IMR-90 (cell line): ENCODE measurements at regions not wholly inside any gene's neighbourhood (a gene's known extent, or its start where the extent isn't known, plus 50 kb on each side); places are given as distances from the start of the nearest gene placed in this dataset.

Experiments
- ATAC-seq: fragments of 200-7000 bp; cut with Tn5 transposase; 2 replicates; pipeline ENCODE4 v1.9.1; 2020; ENCODE audit warnings: low read depth, mild to moderate bottlenecking, moderate library complexity
- BruUV-seq: library from RNA; stranded (reverse); fragments of 400-500 nt; replicated peaks from 2 replicates; lab custom pipeline; 2021; lab: Mats Ljungman, UMichigan
- CTCF ChIA-PET: fragments of 300-600 bp; formaldehyde crosslinking; extraction: SDS; loops from one replicate; lab custom pipeline; 2021; ENCODE audit warnings: antibody characterized with exemption; lab: Yijun Ruan, JAX
- POLR2A ChIA-PET: fragments of 300-600 bp; sonication (Branson Sonifier 250); formaldehyde crosslinking; loops from one replicate; lab custom pipeline; 2022; ENCODE audit warnings: antibody characterized with exemption; ENCODE audit not compliant: unreplicated experiment; lab: Charles Lee
- DNase-seq: peaks from one replicate; pipeline ENCODE4 v3.0.0; 2013
- H2AFZ ChIP-seq: replicated peaks from 2 replicates; pipeline ENCODE3; 2013; ENCODE audit warnings: low read length, mild to moderate bottlenecking; ENCODE audit not compliant: poor library complexity
- H2AK5ac ChIP-seq: 2 replicates; pipeline ENCODE4 v1.6.1; 2013; ENCODE audit warnings: low read depth, low read length, inconsistent platforms
- H2AK9ac ChIP-seq: replicated peaks from 2 replicates; pipeline ENCODE3; 2013; ENCODE audit warnings: mild to moderate bottlenecking, low read depth, low read length, moderate library complexity; ENCODE audit not compliant: poor library complexity
- H2BK120ac ChIP-seq: 2 replicates; pipeline ENCODE4 v1.6.1; 2013; ENCODE audit warnings: low read depth, low read length, inconsistent platforms
- H2BK15ac ChIP-seq: 3 replicates; pipeline ENCODE4 v1.6.1; 2013; ENCODE audit warnings: low read depth, low read length, inconsistent platforms
- H2BK20ac ChIP-seq: 2 replicates; pipeline ENCODE4 v1.6.1; 2013; ENCODE audit warnings: low read depth, mild to moderate bottlenecking, inconsistent platforms, low read length, moderate library complexity
- H2BK5ac ChIP-seq: 2 replicates; pipeline ENCODE4 v1.6.1; 2013; ENCODE audit warnings: mild to moderate bottlenecking, low read depth, low read length, inconsistent platforms; ENCODE audit not compliant: poor library complexity, severe bottlenecking
- H3K14ac ChIP-seq: replicated peaks from 2 replicates; pipeline ENCODE4 v1.6.1; 2013; ENCODE audit warnings: low read depth, low read length, inconsistent platforms
- H3K18ac ChIP-seq: 2 replicates; pipeline ENCODE4 v1.6.1; 2013; ENCODE audit warnings: low read depth, low read length, control low read depth
- H3K23ac ChIP-seq: 2 replicates; pipeline ENCODE4 v1.6.1; 2013; ENCODE audit warnings: low read depth, low read length, inconsistent platforms
- H3K27ac ChIP-seq: 2 replicates; pipeline ENCODE4 v1.5.1; 2013; ENCODE audit warnings: mild to moderate bottlenecking, control low read depth, low read length; ENCODE audit not compliant: insufficient read depth
- H3K27me3 ChIP-seq: 2 replicates; pipeline ENCODE4 v1.6.1; 2013; ENCODE audit warnings: low read length; ENCODE audit not compliant: control insufficient read depth, insufficient read depth
- H3K36me3 ChIP-seq: 2 replicates; pipeline ENCODE4 v1.6.1; 2013; ENCODE audit warnings: low read length, mixed read lengths; ENCODE audit not compliant: control insufficient read depth, insufficient read depth
- H3K4ac ChIP-seq: 2 replicates; pipeline ENCODE4 v1.6.1; 2013; ENCODE audit warnings: low read depth, low read length, inconsistent platforms
- H3K4me1 ChIP-seq: 2 replicates; pipeline ENCODE4 v1.6.1; 2013; ENCODE audit warnings: low read length, mixed read lengths; ENCODE audit not compliant: control insufficient read depth, insufficient read depth
- H3K4me2 ChIP-seq: 2 replicates; pipeline ENCODE4 v1.6.1; 2013; ENCODE audit warnings: low read depth, mild to moderate bottlenecking, control low read depth, low read length, moderate library complexity
- H3K4me3 ChIP-seq: 2 replicates; pipeline ENCODE4 v1.5.1; 2013; ENCODE audit warnings: low read depth, mild to moderate bottlenecking, control low read depth, low read length, moderate library complexity; ENCODE audit not compliant: insufficient read depth
- H3K56ac ChIP-seq: 2 replicates; pipeline ENCODE4 v1.6.1; 2013; ENCODE audit warnings: low read length, inconsistent platforms; ENCODE audit not compliant: insufficient read depth; ENCODE audit errors: extremely low read depth
- H3K79me1 ChIP-seq, 2 experiments: 2 replicates each; pipeline ENCODE4 v1.6.1; 2013; ENCODE audit warnings: low read length in 2 of 2, inconsistent platforms in 1 of 2, low read depth in 1 of 2
- H3K9ac ChIP-seq: 2 replicates; pipeline ENCODE4 v1.6.1; 2013; ENCODE audit warnings: low read depth, low read length, control low read depth
- H3K9me1 ChIP-seq: 2 replicates; pipeline ENCODE4 v1.6.1; 2013; ENCODE audit warnings: low read length, inconsistent platforms; ENCODE audit not compliant: insufficient read depth
- H3K9me3 ChIP-seq: 2 replicates; pipeline ENCODE4 v1.6.1; 2013; ENCODE audit warnings: low read length; ENCODE audit not compliant: control insufficient read depth, insufficient read depth
- H4K20me1 ChIP-seq: 2 replicates; pipeline ENCODE4 v1.6.1; 2013; ENCODE audit warnings: low read length, inconsistent platforms; ENCODE audit not compliant: insufficient read depth
- H4K5ac ChIP-seq: 2 replicates; pipeline ENCODE4 v1.6.1; 2013; ENCODE audit warnings: mild to moderate bottlenecking, low read depth, low read length, control low read depth
- H4K8ac ChIP-seq, 2 experiments: 2 replicates each; pipeline ENCODE4 v1.6.1; 2013; ENCODE audit warnings: low read depth in 2 of 2, low read length in 2 of 2, control low read depth in 1 of 2, inconsistent platforms in 1 of 2
- H4K91ac ChIP-seq: 2 replicates; pipeline ENCODE4 v1.6.1; 2013; ENCODE audit warnings: low read depth, low read length, inconsistent platforms; ENCODE audit not compliant: insufficient read depth
- CEBPB ChIP-seq: IDR thresholded peaks from 2 replicates; pipeline ENCODE4 v1.6.1; 2012; ENCODE audit warnings: low read depth, low read length, improper control_type of control experiment
- MXI1 ChIP-seq: IDR thresholded peaks from 2 replicates; pipeline ENCODE4 v1.6.1; 2012; ENCODE audit warnings: low read depth, mild to moderate bottlenecking, low read length, moderate library complexity, borderline replicate concordance
- POLR2A ChIP-seq: IDR thresholded peaks from 2 replicates; pipeline ENCODE4 v1.6.1; 2012; ENCODE audit warnings: mild to moderate bottlenecking, low read depth, low read length
- RFX5 ChIP-seq: IDR thresholded peaks from 2 replicates; pipeline ENCODE4 v1.8.0; 2012; ENCODE audit warnings: low read depth, mild to moderate bottlenecking, low read length, moderate library complexity
- SMC3 ChIP-seq: fragments of 150-350 bp; IDR thresholded peaks from 2 replicates; pipeline ENCODE4 v1.6.1; 2016; ENCODE audit warnings: low read depth, mild to moderate bottlenecking, antibody characterized with exemption, low read length, moderate library complexity
- WGBS, 2 experiments: methylation state at CpG; one replicate each; pipeline versions ENCODE4 v1.1.5 to v1.1.7; 2013; ENCODE audit warnings: missing lambda C conversion rate in 2 of 2; ENCODE audit not compliant: insufficient read length in 1 of 2; ENCODE audit errors: extremely low coverage in 2 of 2; 5-methylcytosine and 5-hydroxymethylcytosine counted together
- dilution Hi-C: fragments of 300-500 bp; cut with HindIII; formaldehyde crosslinking; loops from one replicate; pipeline ENCODE4 v1.14.3; 2018; ENCODE audit warnings: low sequenced_read_pairs; ENCODE audit not compliant: unreplicated experiment
- in situ Hi-C: fragments of 300-500 bp; cut with MboI; formaldehyde crosslinking; loops from 3 replicates; pipeline ENCODE4 v1.14.3; 2019; ENCODE audit warnings: low sequenced_read_pairs, inconsistent platforms, mixed read lengths
- intact Hi-C: fragments of 100-400 bp; cut with micrococcal nuclease; formaldehyde crosslinking; loops from 2 replicates; pipeline ENCODE4 v1.10.0; 2022
- TF ChIP-seq, protein P1 (sequence below): conservative IDR thresholded peaks from 2 replicates; pipeline ENCODE4 v1.5.1; 2012; ENCODE audit warnings: mild to moderate bottlenecking, low read depth, low read length, improper control_type of control experiment
- TF ChIP-seq, protein P2 (sequence below): fragments of 150-350 bp; IDR thresholded peaks from 2 replicates; pipeline ENCODE4 v1.6.1; 2016; ENCODE audit warnings: low read depth, mild to moderate bottlenecking, low read length, moderate library complexity, borderline replicate concordance

DNA sequence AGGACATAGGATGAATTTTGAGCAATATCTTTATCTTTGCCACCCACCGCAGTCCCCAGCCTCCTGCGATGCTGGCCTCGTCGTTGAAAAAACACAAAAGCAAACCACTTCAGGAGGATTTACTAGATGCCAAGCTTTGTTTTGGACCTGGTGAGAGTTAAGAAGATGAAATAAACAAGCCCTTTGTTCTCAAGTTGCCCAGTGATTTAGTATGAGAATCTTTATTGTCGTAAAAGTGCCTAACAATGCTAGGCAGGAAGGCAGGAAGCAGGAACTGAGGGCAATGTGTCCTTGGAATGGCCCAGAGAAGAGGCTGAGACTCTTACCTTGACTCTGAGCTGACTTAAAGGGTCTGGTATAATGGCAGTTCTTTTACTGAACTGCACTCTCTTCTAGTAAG is 116.0 kb downstream of the TRMT11 start:
- POLR2A ChIA-PET: no interaction called here
- Histone ChIP-seq H3K9me3 (no peaks in the 10 kb centered on the region), H3K23ac (no peak overlapping the region), H3K4me2 (no peak overlapping the region), H3K9me1 (no peaks in the 10 kb centered on the region; the same call in 1 of the 2 replicates), H2BK5ac (no peak overlapping the region), H3K56ac (no peak overlapping the region), H2BK20ac (no peak overlapping the region), H2AK5ac (no peak overlapping the region), H3K18ac (no peak overlapping the region), H3K4me1 (no peaks in the 10 kb centered on the region), H3K4me3 (no peak overlapping the region), H3K79me1 (no peaks in the 10 kb centered on the region), H4K91ac (no peak overlapping the region), H3K27me3 (no peaks in the 10 kb centered on the region), H2BK120ac (no peak overlapping the region), H3K4ac (no peak overlapping the region), H2AFZ (no peak overlapping the region), H4K8ac (no peak overlapping the region), H3K27ac (no peak overlapping the region), H4K5ac (no peak overlapping the region), H2BK15ac (no peak overlapping the region), H3K9ac (no peak overlapping the region), H3K36me3 (no peaks in the 10 kb centered on the region), H2AK9ac (no peak overlapping the region), H3K14ac (no peak overlapping the region), H4K20me1 (no peaks in the 10 kb centered on the region)
- no TSS peak for BruUV-seq
- CTCF ChIA-PET: no interaction called here
- WGBS, 2 experiments: no CpG with 5 or more reads among the region's 5 CpGs
- TF ChIP-seq RFX5: no peak
- no peak for TF ChIP-seq POLR2A
- TF ChIP-seq, protein P1, sequence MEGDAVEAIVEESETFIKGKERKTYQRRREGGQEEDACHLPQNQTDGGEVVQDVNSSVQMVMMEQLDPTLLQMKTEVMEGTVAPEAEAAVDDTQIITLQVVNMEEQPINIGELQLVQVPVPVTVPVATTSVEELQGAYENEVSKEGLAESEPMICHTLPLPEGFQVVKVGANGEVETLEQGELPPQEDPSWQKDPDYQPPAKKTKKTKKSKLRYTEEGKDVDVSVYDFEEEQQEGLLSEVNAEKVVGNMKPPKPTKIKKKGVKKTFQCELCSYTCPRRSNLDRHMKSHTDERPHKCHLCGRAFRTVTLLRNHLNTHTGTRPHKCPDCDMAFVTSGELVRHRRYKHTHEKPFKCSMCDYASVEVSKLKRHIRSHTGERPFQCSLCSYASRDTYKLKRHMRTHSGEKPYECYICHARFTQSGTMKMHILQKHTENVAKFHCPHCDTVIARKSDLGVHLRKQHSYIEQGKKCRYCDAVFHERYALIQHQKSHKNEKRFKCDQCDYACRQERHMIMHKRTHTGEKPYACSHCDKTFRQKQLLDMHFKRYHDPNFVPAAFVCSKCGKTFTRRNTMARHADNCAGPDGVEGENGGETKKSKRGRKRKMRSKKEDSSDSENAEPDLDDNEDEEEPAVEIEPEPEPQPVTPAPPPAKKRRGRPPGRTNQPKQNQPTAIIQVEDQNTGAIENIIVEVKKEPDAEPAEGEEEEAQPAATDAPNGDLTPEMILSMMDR: no peak
- no peak for TF ChIP-seq CEBPB
- no peak for TF ChIP-seq MXI1
- TF ChIP-seq SMC3: no peak
- TF ChIP-seq, protein P2, sequence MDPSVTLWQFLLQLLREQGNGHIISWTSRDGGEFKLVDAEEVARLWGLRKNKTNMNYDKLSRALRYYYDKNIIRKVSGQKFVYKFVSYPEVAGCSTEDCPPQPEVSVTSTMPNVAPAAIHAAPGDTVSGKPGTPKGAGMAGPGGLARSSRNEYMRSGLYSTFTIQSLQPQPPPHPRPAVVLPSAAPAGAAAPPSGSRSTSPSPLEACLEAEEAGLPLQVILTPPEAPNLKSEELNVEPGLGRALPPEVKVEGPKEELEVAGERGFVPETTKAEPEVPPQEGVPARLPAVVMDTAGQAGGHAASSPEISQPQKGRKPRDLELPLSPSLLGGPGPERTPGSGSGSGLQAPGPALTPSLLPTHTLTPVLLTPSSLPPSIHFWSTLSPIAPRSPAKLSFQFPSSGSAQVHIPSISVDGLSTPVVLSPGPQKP: no peak
- in situ Hi-C loops: no loop called here
- intact Hi-C loops: loop anchor here (5.0 kb wide), 1 partner anchor 40 kb away; no protein-coding TSS in a partner anchor
- ATAC-seq: no peak
- dilution Hi-C loops: no loop called here
- no peak for DNase-seq
